Ecto neural progenitor cell (in vitro differentiated cells): ENCODE measurements at regions not wholly inside any gene's neighbourhood (a gene's known extent, or its start where the extent isn't known, plus 50 kb on each side); places are given as distances from the start of the nearest gene placed in this dataset.
"Not testable (repeated sequence)": the region's sequence is repeated elsewhere in the genome, so short reads cannot be mapped to it uniquely, and the experiment has no call there.

ENCODE experiments used
- DNase-seq: peaks from one replicate; pipeline ENCODE4 v3.0.0-alpha.2; 2018; ENCODE audit warnings: low spot score

DNA sequence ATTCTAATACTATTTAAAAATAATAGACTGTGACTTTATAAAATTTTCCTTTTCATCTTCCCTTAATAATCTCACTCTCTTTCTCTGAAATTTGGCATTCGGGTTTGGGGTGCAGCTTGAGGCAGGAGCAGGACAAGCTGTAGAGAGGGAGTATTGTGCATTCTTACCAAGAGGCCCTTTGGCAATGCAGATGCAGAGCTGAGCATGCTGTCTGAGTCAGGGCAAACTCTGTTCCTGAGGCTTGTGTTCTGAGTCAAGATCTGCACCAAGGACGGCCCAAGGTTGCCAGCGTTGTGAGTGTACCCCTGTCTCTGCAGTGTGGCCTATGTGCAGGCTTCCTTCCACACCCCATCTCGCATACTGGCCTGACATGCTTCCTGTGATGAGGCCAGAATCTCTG is 343.8 kb upstream of the FRG2C start:
- no peak for DNase-seq

- no peak for DNase-seq
These were observed 343.1 kb upstream of the FRG2C start for GRCh38 chr3:75321060-75321459.

- DNase-seq = not testable (repeated sequence)
These were observed 340.2 kb upstream of the FRG2C start for GRCh38 chr3:75323936-75324335.

GRCh38 chr3:75325716-75326115 is 338.4 kb upstream of the FRG2C start:
- DNase-seq = no peak

GRCh38 chr3:75327453-75327852 is 336.7 kb upstream of the FRG2C start:
- DNase-seq = no peak

DNA sequence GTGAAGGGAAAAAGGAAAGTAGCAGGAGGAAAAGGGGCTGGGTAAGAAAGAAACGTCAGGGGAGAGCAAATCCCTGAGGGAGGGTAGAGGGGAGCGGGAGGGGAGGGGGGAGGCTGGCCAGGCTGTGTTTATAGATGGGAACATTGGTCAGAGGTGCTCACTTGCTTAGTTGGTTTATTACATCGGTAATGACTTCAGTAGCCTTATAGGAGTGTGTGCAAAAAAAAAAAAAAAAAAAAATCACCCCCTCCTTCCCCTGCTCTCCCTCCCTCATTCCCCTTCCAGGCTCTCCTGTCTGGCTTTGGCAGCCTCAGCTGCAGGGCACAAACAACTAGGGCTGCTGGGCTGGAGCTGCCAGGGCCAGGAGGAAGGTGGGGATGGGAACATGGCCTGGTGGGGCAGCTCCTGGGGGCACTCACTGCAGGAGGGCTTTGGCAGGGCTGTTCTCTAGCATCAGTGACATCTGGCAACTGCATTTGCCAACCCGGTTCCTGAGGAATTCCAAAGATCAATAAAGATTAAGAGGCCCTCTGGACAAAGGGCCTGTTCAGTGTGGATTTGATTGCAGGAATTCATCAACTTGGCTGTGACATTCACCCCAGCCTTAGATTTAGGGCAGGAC is 334.5 kb upstream of the FRG2C start:
- no peak for DNase-seq

GRCh38 chr3:75330446-75330845 is 333.7 kb upstream of the FRG2C start:
- not testable (repeated sequence) for DNase-seq

DNA sequence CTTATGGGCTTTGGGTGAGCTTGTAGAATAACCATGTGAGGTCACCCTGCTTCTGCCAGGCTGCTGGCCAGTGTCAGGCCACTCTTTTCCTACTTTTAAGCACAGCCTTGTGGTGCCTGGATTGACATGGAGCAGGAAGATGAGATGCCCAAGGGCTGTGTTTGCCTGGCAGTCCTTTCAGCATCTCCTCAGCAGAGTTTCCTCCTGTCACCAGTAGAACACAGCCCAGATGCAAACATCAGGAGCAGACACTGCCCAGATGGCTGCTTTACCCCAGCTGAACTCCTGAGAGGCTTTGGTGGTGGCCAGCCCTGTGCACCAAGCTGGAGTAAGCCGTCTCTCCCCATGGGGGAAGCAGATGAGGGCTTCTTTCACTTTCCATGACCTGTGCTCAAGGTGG is 332.0 kb upstream of the FRG2C start:
- DNase-seq = not testable (repeated sequence)

GRCh38 chr3:75332794-75333193 is 331.3 kb upstream of the FRG2C start:
- DNase-seq = no peak

- no peak for DNase-seq
These were observed 329.8 kb upstream of the FRG2C start for GRCh38 chr3:75334299-75334698.

GRCh38 chr3:75337226-75337900 is 326.8 kb upstream of the FRG2C start:
- DNase-seq = no peak

DNA sequence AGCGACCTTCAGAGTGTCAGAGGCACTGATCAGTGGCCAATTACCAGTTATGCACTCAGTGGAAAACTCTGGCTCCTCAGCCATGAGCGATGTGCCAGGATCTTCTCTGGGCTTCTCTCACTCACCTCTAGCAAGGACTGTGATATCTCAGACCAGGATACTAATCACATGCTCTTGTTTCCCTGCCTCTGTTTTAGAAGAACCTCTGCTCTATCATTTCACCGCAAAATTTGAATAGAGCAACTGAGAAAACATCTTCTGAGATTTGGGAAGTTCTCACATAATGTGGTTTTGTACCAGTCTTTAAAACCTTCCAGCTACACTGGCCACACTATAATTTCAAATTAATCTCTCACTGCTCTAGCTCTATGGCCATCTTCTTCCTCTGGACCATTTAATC is 325.8 kb upstream of the FRG2C start:
- DNase-seq = no peak

DNA sequence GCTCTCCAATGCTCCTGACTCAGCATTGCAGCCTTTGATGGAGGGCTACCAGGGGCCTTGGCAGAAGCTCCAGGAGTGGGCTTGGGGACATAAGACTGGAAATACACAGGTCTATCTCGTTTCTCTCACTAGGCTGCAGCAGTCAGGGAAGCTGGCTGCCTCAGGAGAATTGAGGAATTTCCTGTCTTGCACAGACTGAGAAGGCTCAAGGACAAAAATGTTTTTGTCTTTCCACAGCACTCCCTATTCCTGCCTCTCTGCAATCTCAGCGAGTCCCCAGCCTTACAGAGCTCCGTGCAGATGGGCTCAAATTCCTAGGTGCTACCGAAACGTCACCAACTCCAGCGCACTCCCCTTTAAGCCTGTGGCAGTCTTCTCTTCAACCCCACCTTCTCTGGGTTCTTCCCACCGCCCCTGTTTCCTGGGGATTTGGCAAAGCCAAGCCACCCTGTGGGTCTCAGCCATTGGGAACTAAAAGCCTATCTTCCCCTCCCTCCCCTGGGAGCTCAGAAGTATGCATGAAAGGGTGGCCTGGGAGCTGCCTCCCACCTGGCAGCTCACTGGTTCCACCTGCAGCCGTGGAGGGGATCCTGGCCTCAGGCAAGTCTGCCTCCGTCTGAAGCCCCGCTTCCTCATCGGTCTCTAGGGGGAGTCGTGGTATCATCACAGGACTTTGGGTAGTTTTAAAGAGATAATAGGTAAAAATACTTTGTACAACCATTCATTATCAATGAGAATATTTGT is 322.6 kb upstream of the FRG2C start:
- DNase-seq = no peak

DNA sequence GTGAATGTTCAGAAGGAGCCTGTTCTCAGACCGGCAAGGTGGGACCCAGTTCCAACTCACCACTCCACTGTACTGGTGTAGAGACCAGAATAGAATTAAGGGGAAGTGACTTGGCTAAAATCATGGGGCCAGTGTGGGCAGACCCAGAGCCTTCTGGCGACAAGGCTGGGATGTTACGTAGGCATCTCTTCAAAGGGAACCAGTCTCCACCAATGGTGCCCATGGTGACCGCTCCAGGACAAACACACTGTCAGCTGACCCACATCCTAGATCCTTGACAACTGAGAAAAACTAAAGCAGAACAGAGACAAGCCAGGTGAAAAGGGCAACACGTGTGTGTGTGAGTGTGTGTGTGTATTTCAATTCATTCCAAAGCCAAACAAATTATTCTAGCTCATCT is 321.7 kb upstream of the FRG2C start:
- DNase-seq = no peak

GRCh38 chr3:75350536-75350935 is 313.6 kb upstream of the FRG2C start:
- DNase-seq = not testable (repeated sequence)

GRCh38 chr3:75362086-75362784 is 301.9 kb upstream of the FRG2C start:
- DNase-seq = not testable (repeated sequence)

- not testable (repeated sequence) for DNase-seq
These were observed 291.2 kb upstream of the FRG2C start for GRCh38 chr3:75372964-75373363.

DNA sequence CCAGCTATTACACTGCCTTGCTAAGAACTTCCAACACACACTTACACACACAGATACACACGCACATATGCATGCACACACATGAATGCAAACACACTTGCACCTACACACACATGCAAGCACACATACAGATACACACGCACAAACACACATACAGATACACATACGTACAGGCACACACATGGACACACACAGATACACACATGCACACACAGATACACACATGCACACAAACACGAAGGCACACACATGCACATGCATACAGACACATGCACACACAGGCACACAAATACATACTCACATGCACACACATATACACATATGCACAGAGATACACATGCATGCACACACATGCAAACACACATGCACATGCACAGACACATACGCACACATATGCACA is 284.3 kb upstream of the FRG2C start:
- DNase-seq = not testable (repeated sequence)

DNA sequence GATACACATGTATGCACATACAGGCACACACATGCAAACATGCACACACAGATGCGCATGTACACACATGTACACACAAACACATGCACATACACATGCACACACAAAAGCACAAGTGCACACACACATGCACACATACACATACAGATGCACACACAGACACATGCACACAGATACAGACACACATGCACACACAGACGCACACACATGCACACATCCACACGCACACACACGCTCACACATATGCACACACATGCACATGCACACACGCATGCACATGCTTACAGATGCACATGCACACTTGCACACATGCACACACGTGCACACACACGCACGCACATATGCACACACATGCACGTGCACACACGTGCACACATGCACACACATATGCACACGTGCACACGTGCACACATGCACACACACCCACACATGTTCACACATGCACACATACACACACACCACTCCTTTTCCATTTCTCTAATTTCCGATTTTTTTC is 283.8 kb upstream of the FRG2C start:
- DNase-seq = no peak

DNA sequence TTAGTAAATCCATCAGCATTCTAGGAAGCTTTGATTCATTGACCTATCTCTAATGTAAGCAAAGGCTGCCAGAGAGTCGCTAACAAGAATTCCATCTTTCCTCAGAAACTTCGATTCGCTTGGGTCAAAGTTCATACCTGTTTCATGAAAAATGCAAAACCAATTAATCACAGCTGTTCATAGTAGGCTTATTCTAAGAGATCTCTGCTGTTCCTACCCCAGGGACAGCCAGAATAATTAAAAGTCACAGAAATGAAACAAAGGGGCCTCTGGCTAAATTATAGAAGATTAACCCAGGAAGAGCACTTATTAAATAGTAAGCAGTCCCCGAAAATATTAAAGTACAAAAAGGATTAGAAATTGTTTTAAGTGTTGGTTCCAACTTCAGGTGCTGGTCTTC is 280.1 kb upstream of the FRG2C start:
- not testable (repeated sequence) for DNase-seq

- DNase-seq = not testable (repeated sequence)
These were observed 275.5 kb upstream of the FRG2C start for GRCh38 chr3:75388486-75389124.

GRCh38 chr3:75393288-75393694 is 270.8 kb upstream of the FRG2C start:
- DNase-seq = not testable (repeated sequence)
